ENCODE measurements at regions not wholly inside any gene's neighbourhood (a gene's known extent, or its start where the extent isn't known, plus 50 kb on each side); places are given as distances from the start of the nearest gene placed in this dataset.

GRCh38 chr21:35586305-35586704 is 474.0 kb downstream of the SETD4 start:
- DNase-seq: no peak
- no peaks in the 10 kb centered on the region for H3K9me3 ChIP-seq (replicated peaks)
- intact Hi-C loops (cut with micrococcal nuclease): no loop called here
- no peaks in the 10 kb centered on the region for H3K4me1 ChIP-seq
- no peak overlapping the region for H3K27ac ChIP-seq (replicated peaks)
- no peaks in the 10 kb centered on the region for H3K36me3 ChIP-seq
- no peak overlapping the region for H3K4me3 ChIP-seq
- peaks cover 36% of the 10 kb centered on the region for H3K27me3 ChIP-seq (ENCODE audit: low read depth)
- TF ChIP-seq, protein P1, sequence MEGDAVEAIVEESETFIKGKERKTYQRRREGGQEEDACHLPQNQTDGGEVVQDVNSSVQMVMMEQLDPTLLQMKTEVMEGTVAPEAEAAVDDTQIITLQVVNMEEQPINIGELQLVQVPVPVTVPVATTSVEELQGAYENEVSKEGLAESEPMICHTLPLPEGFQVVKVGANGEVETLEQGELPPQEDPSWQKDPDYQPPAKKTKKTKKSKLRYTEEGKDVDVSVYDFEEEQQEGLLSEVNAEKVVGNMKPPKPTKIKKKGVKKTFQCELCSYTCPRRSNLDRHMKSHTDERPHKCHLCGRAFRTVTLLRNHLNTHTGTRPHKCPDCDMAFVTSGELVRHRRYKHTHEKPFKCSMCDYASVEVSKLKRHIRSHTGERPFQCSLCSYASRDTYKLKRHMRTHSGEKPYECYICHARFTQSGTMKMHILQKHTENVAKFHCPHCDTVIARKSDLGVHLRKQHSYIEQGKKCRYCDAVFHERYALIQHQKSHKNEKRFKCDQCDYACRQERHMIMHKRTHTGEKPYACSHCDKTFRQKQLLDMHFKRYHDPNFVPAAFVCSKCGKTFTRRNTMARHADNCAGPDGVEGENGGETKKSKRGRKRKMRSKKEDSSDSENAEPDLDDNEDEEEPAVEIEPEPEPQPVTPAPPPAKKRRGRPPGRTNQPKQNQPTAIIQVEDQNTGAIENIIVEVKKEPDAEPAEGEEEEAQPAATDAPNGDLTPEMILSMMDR (IDR thresholded peaks at IDR 0.05; ENCODE audit: borderline replicate concordance): no peak

- Histone ChIP-seq H3K27me3 (ENCODE audit: low read depth) (peaks cover 40% of the 10 kb centered on the region), H3K9me3 (replicated peaks) (no peaks in the 10 kb centered on the region), H3K36me3 (no peaks in the 10 kb centered on the region), H3K4me3 (no peak overlapping the region), H3K4me1 (no peaks in the 10 kb centered on the region), H3K27ac (replicated peaks) (no peak overlapping the region)
- intact Hi-C loops (cut with micrococcal nuclease): no loop called here
- no peak for DNase-seq
- TF ChIP-seq, protein P1 (IDR thresholded peaks at IDR 0.05; ENCODE audit: borderline replicate concordance): no peak
Observed at GRCh38 chr21:35585878-35586277, 474.4 kb downstream of the SETD4 start.

DNA sequence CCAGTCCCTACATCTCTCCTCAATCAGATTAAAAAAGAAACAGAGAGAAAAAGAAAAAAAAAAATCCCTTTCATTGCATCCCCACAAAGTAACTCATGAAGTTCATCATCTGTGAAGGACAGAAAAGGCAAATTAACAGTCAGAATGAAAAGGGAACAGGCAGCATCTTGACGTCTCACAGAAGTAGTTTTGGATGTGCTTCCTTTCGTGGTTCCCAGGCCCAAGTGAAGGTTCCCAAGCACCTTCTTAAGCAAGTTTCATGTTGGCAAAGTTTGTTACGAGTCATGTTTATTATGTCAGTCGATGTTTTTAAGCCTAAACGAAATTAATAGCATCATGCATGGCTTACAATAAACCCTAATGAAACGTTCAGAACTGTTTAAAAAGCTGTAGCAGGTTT is 475.2 kb downstream of the SETD4 start:
- no peak for DNase-seq
- Histone ChIP-seq H3K9me3 (replicated peaks) (no peaks in the 10 kb centered on the region), H3K4me3 (no peak overlapping the region), H3K4me1 (no peaks in the 10 kb centered on the region), H3K27ac (replicated peaks) (no peak overlapping the region), H3K27me3 (ENCODE audit: low read depth) (peaks cover 45% of the 10 kb centered on the region), H3K36me3 (no peaks in the 10 kb centered on the region)
- intact Hi-C loops (cut with micrococcal nuclease): no loop called here
- TF ChIP-seq, protein P1 (IDR thresholded peaks at IDR 0.05; ENCODE audit: borderline replicate concordance): no peak

GRCh38 chr21:35583566-35584216 is 476.6 kb downstream of the SETD4 start:
- no peak for DNase-seq
- Histone ChIP-seq H3K27me3 (ENCODE audit: low read depth) (peaks cover 48% of the 10 kb centered on the region), H3K36me3 (no peaks in the 10 kb centered on the region), H3K27ac (replicated peaks) (no peak overlapping the region), H3K9me3 (replicated peaks) (no peaks in the 10 kb centered on the region), H3K4me1 (no peaks in the 10 kb centered on the region), H3K4me3 (no peak overlapping the region)
- intact Hi-C loops (cut with micrococcal nuclease): no loop called here
- TF ChIP-seq, protein P1 (IDR thresholded peaks at IDR 0.05; ENCODE audit: borderline replicate concordance): no peak

- H3K4me1 ChIP-seq: no peaks in the 10 kb centered on the region
- no peak for DNase-seq
- peaks cover 43% of the 10 kb centered on the region for H3K27me3 ChIP-seq (ENCODE audit: low read depth)
- no peak overlapping the region for H3K4me3 ChIP-seq
- no peaks in the 10 kb centered on the region for H3K9me3 ChIP-seq (replicated peaks)
- H3K27ac ChIP-seq (replicated peaks): no peak overlapping the region
- H3K36me3 ChIP-seq: no peaks in the 10 kb centered on the region
- TF ChIP-seq, protein P1 (IDR thresholded peaks at IDR 0.05; ENCODE audit: borderline replicate concordance): no peak
- intact Hi-C loops (cut with micrococcal nuclease): no loop called here
Observed at GRCh38 chr21:35582731-35583130, 477.6 kb downstream of the SETD4 start.

All from left ventricle myocardium inferior (tissue), 1 donor.